ENCODE measurements at regions not wholly inside any gene's neighbourhood (a gene's known extent, or its start where the extent isn't known, plus 50 kb on each side); places are given as distances from the start of the nearest gene placed in this dataset.

DNA sequence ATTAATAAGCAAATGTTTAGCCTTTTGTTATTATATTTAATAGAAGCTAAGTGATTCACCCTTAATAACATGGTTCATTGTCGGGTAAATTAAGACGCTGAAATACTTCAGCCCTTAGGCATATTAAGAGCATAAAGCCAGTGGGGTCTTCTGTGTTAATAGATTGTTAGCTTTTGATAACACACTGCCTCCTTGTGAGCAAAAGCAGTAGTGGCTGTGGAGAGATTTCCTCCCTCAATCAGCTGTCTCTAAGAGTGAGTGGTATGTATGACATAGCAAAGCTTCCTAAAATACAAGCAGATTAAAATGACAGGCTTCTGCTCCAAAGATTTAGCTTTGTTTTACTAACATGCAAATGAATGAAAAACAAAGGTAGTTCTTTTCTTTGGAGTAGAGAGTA, 143.7 kb upstream of the SYT4 start:
- DNase-seq = no peak
- TF ChIP-seq, protein P1, sequence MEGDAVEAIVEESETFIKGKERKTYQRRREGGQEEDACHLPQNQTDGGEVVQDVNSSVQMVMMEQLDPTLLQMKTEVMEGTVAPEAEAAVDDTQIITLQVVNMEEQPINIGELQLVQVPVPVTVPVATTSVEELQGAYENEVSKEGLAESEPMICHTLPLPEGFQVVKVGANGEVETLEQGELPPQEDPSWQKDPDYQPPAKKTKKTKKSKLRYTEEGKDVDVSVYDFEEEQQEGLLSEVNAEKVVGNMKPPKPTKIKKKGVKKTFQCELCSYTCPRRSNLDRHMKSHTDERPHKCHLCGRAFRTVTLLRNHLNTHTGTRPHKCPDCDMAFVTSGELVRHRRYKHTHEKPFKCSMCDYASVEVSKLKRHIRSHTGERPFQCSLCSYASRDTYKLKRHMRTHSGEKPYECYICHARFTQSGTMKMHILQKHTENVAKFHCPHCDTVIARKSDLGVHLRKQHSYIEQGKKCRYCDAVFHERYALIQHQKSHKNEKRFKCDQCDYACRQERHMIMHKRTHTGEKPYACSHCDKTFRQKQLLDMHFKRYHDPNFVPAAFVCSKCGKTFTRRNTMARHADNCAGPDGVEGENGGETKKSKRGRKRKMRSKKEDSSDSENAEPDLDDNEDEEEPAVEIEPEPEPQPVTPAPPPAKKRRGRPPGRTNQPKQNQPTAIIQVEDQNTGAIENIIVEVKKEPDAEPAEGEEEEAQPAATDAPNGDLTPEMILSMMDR (IDR thresholded peaks at IDR 0.05; ENCODE audit: partially characterized antibody, unreplicated experiment) = peak; percentile 67

DNA sequence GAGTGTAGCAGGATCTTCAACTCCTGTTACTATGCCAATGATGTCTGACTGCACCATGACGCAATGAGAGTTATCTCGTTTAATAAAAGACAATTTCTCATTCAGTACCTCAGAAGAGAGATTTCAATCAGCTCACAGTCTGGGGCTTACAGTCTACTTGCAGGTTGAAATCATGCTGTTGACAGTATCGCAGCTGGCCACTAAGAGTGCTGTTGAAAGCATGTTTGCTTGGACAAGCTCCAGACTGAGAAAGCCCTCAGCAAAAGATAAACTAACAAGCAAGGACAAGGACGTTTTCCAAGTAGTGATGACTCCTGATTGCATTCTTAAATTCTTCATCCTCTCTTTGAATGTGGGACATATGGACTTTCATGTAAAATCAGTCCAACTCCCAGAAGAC, 145.2 kb upstream of the SYT4 start:
- peak; percentile 35 for DNase-seq
- H3K9me3 Mint-ChIP-seq (ENCODE audit: unreplicated experiment) = no peaks in the 10 kb centered on the region
- no peak overlapping the region for H3K27ac Mint-ChIP-seq (ENCODE audit: unreplicated experiment)
- TF ChIP-seq, protein P1 (IDR thresholded peaks at IDR 0.05; ENCODE audit: partially characterized antibody, unreplicated experiment) = peak; percentile 20
- H3K4me1 Mint-ChIP-seq (ENCODE audit: low read depth, unreplicated experiment) = no peaks in the 10 kb centered on the region
- no peak overlapping the region for H3K4me3 Mint-ChIP-seq (ENCODE audit: unreplicated experiment)
- no peaks in the 10 kb centered on the region for H3K27me3 Mint-ChIP-seq (ENCODE audit: unreplicated experiment)
- no peaks in the 10 kb centered on the region for H3K36me3 Mint-ChIP-seq (ENCODE audit: unreplicated experiment)

More for the DNA sequence above, 143.7 kb upstream of the SYT4 start:
- Mint-ChIP-seq H3K36me3 (ENCODE audit: unreplicated experiment) (no peaks in the 10 kb centered on the region), H3K9me3 (ENCODE audit: unreplicated experiment) (no peaks in the 10 kb centered on the region), H3K4me1 (ENCODE audit: low read depth, unreplicated experiment) (no peaks in the 10 kb centered on the region), H3K27me3 (ENCODE audit: unreplicated experiment) (no peaks in the 10 kb centered on the region), H3K4me3 (ENCODE audit: unreplicated experiment) (no peak overlapping the region), H3K27ac (ENCODE audit: unreplicated experiment) (no peak overlapping the region)

DNA sequence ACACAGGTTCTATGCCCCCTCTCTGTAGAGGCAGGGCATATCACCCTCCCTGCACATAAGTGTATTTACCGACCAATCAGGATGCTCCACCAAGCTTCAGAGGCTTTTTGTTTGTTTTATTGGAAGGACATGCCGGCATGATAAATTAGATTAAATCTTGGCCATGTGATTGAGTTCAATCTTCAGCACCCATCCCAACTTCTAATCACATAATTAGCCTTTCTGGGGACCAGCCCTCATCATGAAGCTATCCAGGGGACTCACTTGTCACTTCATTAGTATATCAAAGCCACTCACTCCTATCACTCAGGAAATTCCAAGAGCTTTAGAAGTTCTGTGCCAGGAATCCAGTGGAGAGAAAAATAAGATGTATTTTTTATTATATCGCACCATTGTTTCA, 158.6 kb upstream of the SYT4 start:
- no peak overlapping the region for H3K27ac Mint-ChIP-seq (ENCODE audit: unreplicated experiment)
- no peak for DNase-seq
- no peaks in the 10 kb centered on the region for H3K4me1 Mint-ChIP-seq (ENCODE audit: low read depth, unreplicated experiment)
- H3K9me3 Mint-ChIP-seq (ENCODE audit: unreplicated experiment) = peaks cover 3% of the 10 kb centered on the region
- TF ChIP-seq, protein P1 (IDR thresholded peaks at IDR 0.05; ENCODE audit: partially characterized antibody, unreplicated experiment) = no peak
- no peak overlapping the region for H3K4me3 Mint-ChIP-seq (ENCODE audit: unreplicated experiment)
- no peaks in the 10 kb centered on the region for H3K36me3 Mint-ChIP-seq (ENCODE audit: unreplicated experiment)
- H3K27me3 Mint-ChIP-seq (ENCODE audit: unreplicated experiment) = no peaks in the 10 kb centered on the region

DNA sequence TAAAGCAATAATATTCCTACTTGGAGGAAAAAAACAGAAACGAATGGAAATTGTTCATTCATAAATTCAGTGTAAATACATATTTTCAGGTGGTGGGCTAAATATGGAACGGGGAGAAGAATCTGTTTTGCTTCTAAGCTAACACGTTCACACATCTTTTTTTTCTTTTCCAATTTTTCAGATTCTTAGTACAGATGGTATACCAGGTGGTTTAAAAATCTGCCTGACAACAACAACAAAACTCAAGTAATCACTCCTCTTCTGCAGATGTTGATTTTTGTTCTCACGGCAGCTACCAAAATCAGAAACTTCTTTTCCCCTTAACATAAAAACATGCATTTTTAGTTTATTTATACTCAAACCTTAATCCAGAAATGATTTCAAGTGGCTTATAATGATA, 164.8 kb upstream of the SYT4 start:
- H3K9me3 Mint-ChIP-seq (ENCODE audit: unreplicated experiment) = peaks cover 3% of the 10 kb centered on the region
- H3K27ac Mint-ChIP-seq (ENCODE audit: unreplicated experiment) = no peak overlapping the region

DNA sequence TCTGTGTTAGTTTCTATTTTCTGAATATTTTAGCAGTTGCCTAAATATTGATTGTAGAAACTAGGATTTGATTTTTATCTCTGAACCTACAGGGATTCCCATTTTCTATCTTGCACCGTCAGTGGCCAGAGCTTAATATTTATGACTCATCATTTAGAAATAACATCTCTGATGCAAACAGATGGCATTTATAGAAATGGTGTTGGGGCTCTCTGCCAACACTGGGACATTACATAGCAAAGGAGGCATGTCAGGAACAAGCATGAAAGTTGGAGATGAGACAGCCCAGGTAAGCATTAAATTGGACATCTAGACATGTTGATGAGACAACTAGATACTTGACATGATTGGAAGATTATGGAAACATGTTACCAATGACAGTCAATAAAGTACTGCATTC, 165.3 kb upstream of the SYT4 start:
- TF ChIP-seq, protein P1 (IDR thresholded peaks at IDR 0.05; ENCODE audit: partially characterized antibody, unreplicated experiment) = no peak

More for the DNA sequence above, 164.8 kb upstream of the SYT4 start:
- TF ChIP-seq, protein P1 (IDR thresholded peaks at IDR 0.05; ENCODE audit: partially characterized antibody, unreplicated experiment) = no peak
- no peak for DNase-seq
- Mint-ChIP-seq H3K27me3 (ENCODE audit: unreplicated experiment) (no peaks in the 10 kb centered on the region), H3K4me1 (ENCODE audit: low read depth, unreplicated experiment) (peaks cover 2% of the 10 kb centered on the region), H3K36me3 (ENCODE audit: unreplicated experiment) (no peaks in the 10 kb centered on the region), H3K4me3 (ENCODE audit: unreplicated experiment) (no peak overlapping the region)

More for the DNA sequence above, 165.3 kb upstream of the SYT4 start:
- Mint-ChIP-seq H3K27ac (ENCODE audit: unreplicated experiment) (no peak overlapping the region), H3K4me1 (ENCODE audit: low read depth, unreplicated experiment) (peaks cover 2% of the 10 kb centered on the region), H3K9me3 (ENCODE audit: unreplicated experiment) (peaks cover 3% of the 10 kb centered on the region), H3K36me3 (ENCODE audit: unreplicated experiment) (no peaks in the 10 kb centered on the region), H3K27me3 (ENCODE audit: unreplicated experiment) (no peaks in the 10 kb centered on the region), H3K4me3 (ENCODE audit: unreplicated experiment) (no peak overlapping the region)
- no peak for DNase-seq

All from glutamatergic neuron (in vitro differentiated cells).